Esophagus muscularis mucosa (tissue), 3 donors: ENCODE measurements at regions not wholly inside any gene's neighbourhood (a gene's known extent, or its start where the extent isn't known, plus 50 kb on each side); places are given as distances from the start of the nearest gene placed in this dataset.

ENCODE experiments used
- CTCF ChIP-seq, 3 experiments: fragments of 200-600 bp in 2 of 3; fragments of 450-650 bp in 1 of 3; sonication (generic) in 2 of 3; IDR thresholded peaks; one replicate each; pipeline ENCODE4 v1.5.1; 2017 to 2019; ENCODE audit warnings: antibody characterized with exemption in 3 of 3, mild to moderate bottlenecking in 2 of 3, moderate library complexity in 1 of 3
- EP300 ChIP-seq: sonication (generic); formaldehyde crosslinking; IDR thresholded peaks from one replicate; pipeline ENCODE4 v1.6.1; 2017; ENCODE audit warnings: antibody characterized with exemption

DNA sequence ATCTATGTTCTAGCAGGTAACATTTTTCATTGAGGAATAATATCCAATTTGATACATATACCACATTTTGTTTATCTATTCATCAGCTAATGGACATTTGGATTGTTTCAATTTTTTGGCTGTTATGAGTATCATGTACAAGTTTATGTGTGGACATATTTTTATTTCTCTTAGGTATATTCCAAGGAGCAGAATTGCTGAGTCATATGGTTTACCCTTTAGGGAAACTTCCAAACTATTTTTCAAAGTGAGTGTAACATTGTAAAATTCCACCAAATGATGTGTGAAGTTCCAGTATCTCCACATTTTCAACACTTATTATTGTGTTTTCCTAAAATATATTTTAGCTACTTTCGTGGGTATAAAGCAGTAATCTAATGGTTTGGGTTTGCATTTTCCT, 1789.9 kb downstream of the MRPL39 start:
- TF ChIP-seq CTCF (IDR thresholded peaks at IDR 0.05) (no peak), EP300 (no peak)
